Muscle of arm (tissue), 1 donor: ENCODE measurements at regions not wholly inside any gene's neighbourhood (a gene's known extent, or its start where the extent isn't known, plus 50 kb on each side); places are given as distances from the start of the nearest gene placed in this dataset.
"Not testable (repeated sequence)": the region's sequence is repeated elsewhere in the genome, so short reads cannot be mapped to it uniquely, and the experiment has no call there.

Experiments used
- DNase-seq: peaks from one replicate; pipeline ENCODE4 v3.0.0-alpha.2; 2013

- DNase-seq = not testable (repeated sequence)
These were observed 151.7 kb downstream of the TMEM121 start for GRCh38 chr14:105678057-105678456.

- DNase-seq = not testable (repeated sequence)
These were observed 152.9 kb downstream of the TMEM121 start for GRCh38 chr14:105678996-105679958.

- DNase-seq = not testable (repeated sequence)
These were observed 153.8 kb downstream of the TMEM121 start for GRCh38 chr14:105679959-105680735.

DNA sequence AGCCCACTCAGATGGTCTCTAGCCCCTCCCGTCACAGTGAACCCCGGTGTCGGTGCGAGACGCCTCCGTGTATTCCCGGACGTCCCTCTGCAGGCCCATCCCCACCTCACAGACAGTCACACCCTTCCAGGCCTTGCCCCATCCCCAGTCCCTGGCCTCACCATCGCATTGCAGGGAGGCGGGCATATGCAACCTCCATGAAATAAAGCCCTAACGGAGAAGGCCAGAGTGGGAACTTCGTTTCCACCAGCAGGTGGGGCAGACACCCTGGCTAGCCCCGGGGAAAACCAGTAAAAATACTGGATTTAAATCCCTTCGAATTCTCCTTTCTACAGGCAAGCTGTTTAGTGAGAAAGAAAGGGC is 154.3 kb downstream of the TMEM121 start:
- DNase-seq = not testable (repeated sequence)

DNA sequence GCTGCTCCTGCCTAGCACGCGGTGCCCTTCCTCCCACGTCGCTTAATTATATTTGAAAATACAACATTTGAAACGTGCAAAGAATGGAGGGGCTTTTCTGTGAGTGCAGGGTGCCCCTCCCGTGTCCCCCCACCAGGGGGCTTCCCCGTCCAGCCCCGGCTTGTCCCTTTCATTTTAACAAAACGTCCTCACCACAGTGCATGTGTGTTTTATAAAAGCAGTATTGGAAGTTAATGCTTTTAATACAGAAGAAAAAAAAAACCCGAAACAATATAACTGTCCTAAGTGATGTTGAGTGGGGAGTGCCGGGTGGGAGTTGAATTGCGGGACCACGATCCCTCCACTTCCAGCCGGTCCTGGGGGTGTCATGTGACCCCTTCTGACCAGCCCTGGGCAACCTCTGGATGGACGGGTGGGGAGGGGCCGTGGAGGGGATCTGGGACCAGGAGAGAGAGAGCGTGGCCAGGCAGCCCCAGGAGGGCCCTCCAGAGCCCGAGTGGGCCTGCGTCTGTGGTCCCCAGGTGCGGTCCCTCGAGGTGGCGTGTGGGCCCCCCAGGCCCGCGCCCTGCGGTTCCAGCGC is 155.3 kb downstream of the TMEM121 start:
- not testable (repeated sequence) for DNase-seq

DNA sequence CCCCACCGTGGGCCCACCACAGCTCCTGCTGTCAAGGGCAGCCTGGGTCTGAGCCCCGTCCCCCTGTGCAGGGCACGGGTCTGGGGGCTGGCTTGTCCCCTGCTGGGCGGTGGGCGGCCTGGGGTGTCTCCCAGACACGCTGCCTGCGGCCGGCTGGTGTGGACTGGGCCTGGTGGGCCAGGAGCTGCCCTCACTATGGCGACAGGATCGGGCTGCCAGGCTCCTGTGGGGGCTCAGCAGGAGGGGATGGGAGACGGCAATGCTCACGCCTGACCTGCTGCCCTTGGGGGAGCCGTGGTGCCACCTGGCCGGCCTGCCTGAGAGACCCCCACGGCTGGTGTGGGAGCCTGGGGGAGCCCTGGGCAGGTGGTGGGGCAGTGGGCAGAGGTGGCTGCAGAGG is 156.1 kb downstream of the TMEM121 start:
- not testable (repeated sequence) for DNase-seq

GRCh38 chr14:105682956-105683570 is 156.7 kb downstream of the TMEM121 start:
- DNase-seq = no peak

DNA sequence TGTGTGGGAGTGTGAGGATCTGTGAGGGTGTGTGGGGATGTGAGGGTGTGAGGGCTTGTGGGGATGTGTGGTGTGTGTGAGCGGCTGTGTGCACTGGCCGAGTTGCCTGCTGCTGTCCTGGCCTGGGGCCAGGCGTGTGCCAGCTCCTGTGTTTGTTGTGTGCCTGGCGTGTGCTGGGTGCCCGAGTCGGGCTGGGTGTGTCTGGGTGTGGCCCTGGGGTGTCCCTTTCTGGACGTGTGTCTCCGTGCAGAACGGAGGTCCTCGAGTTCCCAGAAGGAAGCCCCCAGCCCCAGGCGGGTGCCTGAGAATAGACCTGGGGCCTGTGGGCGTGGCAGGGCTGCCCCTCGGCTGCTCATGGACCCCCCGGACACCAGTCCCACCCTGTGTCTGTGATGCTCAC is 157.7 kb downstream of the TMEM121 start:
- not testable (repeated sequence) for DNase-seq

- not testable (repeated sequence) for DNase-seq
These were observed 158.2 kb downstream of the TMEM121 start for GRCh38 chr14:105684597-105684996.

DNA sequence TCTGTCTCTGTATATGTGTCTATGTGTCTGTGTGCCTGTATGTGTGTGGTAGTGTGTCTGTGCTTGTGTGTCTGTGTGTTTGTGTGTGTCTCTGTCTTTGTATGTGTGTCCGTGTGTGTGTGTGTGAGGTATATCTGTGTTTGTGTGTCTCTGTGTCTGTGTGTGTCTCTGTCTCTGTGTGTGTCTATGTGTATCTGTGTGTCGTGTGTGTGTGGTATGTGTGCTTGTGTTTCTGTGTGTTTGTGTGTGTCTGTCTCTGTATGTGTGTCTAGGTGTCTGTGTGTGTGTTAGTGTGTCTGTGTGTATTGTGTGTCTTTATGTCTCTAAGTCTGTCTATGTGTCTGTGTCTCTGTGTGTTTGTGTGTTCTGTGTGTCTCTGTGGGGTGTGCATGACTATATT is 158.6 kb downstream of the TMEM121 start:
- DNase-seq = no peak

- DNase-seq = not testable (repeated sequence)
These were observed 159.2 kb downstream of the TMEM121 start for GRCh38 chr14:105685605-105686004.

DNA sequence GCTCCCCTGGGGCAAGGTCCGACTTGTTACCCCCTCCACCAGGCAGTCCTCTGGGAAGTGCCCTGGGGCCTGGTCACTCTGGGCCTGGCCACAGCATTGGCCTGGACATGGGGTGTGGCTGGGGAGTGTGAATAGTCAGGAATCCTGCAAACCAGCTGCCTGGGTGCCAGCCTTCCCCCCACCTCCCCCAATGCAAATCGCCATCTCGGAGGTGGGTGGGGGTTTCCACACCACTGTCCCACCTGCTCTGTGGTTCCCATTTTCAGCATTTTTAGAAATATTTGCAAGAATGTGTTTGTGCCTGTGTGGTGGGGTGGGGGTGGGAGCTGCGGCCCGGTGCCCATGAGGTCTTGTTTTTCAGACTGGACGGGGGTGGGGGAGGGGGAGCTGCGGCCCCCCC is 159.7 kb downstream of the TMEM121 start:
- DNase-seq = not testable (repeated sequence)

DNA sequence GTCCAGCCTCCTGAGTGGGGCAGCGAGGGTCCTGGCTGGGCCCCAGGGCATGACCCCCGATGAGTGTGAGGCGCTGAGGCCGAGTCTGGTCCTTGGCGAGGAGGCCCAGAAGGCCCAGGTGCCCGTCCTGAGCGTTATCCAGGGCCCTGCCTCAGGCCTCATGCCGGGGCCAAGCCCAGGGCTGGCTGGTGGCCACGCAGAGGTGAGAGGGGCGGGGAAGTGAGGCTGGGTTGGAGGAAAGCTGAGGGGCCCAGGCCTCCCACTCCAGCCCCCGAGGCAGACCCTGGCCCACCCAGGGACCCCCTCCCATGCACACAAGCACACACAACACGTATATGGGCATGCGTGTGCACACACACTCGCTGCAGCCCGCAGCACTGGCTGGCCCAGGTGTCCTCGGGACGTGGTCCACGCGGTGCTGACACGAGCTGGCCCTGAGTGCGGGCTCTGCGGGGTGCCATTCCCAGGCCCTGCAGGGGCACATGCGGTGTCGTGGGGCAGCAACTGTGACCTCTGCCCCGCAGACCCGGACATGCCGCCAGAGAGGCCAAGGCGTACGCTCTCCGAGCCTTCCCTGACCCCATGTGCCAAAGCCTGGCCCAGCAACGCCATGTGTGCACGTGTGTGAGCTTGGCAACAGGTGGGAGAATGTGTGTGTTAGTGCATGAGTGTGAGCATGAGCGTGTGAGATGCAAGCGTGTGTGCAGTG is 160.2 kb downstream of the TMEM121 start:
- not testable (repeated sequence) for DNase-seq

DNA sequence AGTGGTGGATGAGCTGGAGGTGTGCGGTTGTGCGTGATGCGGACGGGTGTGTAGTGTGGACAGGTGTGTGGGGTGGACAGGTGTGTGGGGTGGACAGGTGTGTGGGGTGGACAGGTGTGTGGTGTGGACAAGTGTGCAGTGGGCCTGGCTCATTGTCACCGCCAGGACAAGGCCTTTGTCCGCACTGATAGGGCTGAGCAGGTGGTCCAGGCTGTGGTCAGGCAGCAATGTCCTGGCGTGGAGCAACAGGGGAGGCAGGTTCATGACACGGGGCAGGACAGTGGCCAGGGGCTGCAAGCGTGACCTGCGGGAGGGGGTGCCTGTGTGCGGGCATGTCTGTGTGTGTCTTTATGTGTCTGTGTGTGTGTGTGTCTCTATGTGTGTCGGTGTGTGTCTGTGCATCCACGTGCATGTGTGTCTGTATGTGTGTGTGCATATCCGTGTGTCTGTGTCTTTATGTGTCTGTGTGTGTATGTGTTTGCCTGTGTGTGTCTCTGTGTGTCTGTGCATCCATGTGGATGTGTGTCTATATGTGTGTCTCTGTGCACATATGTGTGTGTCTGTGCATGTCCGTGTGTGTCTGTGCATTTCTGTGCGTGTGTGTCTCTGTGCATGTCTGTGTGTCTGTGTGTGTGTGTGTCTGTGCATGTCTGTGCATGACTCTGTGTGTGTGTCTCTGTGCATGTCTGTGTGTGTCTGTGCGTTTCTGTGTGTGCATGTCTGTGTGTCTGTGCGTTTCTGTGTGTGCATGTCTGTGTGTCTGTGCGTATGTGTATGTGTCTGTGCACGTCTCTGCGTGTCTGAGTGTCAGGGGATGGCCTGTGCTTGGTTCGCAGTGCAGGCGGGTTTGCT is 161.0 kb downstream of the TMEM121 start:
- DNase-seq = not testable (repeated sequence)

- DNase-seq = not testable (repeated sequence)
These were observed 161.6 kb downstream of the TMEM121 start for GRCh38 chr14:105688023-105688351.

DNA sequence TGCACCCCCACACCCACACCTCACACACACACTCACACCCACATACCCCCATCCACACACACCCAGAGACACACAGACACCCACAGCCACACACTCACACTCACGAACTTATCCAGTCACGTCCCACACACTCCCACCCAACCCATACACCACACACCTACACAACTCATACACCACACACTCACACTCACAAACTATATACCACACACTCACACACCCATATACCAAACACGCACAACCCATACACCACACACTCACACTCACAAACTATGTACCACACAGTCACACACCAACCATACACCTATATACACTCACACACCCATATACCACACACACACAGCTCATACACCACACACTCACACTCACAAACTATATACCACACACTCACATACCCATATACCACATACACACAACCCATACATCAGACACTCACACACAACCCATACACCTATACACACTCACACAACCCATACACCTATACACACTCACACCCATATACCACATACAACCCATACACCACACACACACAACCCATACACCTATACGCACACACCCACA is 162.4 kb downstream of the TMEM121 start:
- DNase-seq = not testable (repeated sequence)

GRCh38 chr14:105689722-105690121 is 163.3 kb downstream of the TMEM121 start:
- DNase-seq = no peak

GRCh38 chr14:105690671-105691070 is 164.3 kb downstream of the TMEM121 start:
- no peak for DNase-seq

GRCh38 chr14:105691321-105692109 is 165.1 kb downstream of the TMEM121 start:
- DNase-seq = not testable (repeated sequence)
